K562 (cell line): ENCODE measurements at regions not wholly inside any gene's neighbourhood (a gene's known extent, or its start where the extent isn't known, plus 50 kb on each side); places are given as distances from the start of the nearest gene placed in this dataset.

ENCODE experiments used
- AFF4 ChIP-seq: sonication (generic); formaldehyde crosslinking; IDR thresholded peaks from 2 replicates; pipeline ENCODE4 v1.8.0; 2023; ENCODE audit warnings: mild to moderate bottlenecking, missing genetic modification reagents
- CREB3 ChIP-seq: fragments of 450-650 bp; conservative IDR thresholded peaks from 2 replicates; pipeline ENCODE4 v1.6.1; 2016; ENCODE audit warnings: missing genetic modification characterization, low read depth, mild to moderate bottlenecking, missing compliant biosample characterization, moderate library complexity
- NFIC ChIP-seq: fragments of 450-650 bp; IDR thresholded peaks from 2 replicates; pipeline ENCODE4 v1.6.1; 2017; ENCODE audit warnings: mild to moderate bottlenecking, inconsistent platforms
- RNF219 ChIP-seq: fragments of 250-450 bp; sonication (Bioruptor Pico); IDR thresholded peaks from 2 replicates; pipeline ENCODE4 v1.5.0; 2022; ENCODE audit warnings: mild to moderate bottlenecking
- ZNF354B ChIP-seq: fragments of 250-450 bp; sonication (Bioruptor Pico); IDR thresholded peaks from 2 replicates; pipeline ENCODE4 v1.4.0; 2020
- ZNF644 ChIP-seq: fragments of 200-800 bp; sonication (Bioruptor generic); IDR thresholded peaks from 2 replicates; pipeline ENCODE4 v1.6.1; 2016; ENCODE audit warnings: low read depth, missing genetic modification characterization, missing compliant biosample characterization

GRCh38 chr4:31518796-31519250, 798.7 kb downstream of the PCDH7 start (continued):
- TF ChIP-seq AFF4 (CRISPR knock-in tag) (no peak), ZNF644 (tag) (no peak), NFIC (no peak), RNF219 (no peak), ZNF354B (CRISPR knock-in tag) (no peak), CREB3 (tag) (no peak)
